WTC11 (cell line): ENCODE measurements at regions not wholly inside any gene's neighbourhood (a gene's known extent, or its start where the extent isn't known, plus 50 kb on each side); places are given as distances from the start of the nearest gene placed in this dataset.

Experiments
- CTCF ChIP-seq: fragments of 200-600 bp; IDR thresholded peaks from 2 replicates; pipeline ENCODE4 v1.8.0; 2022; ENCODE audit warnings: antibody characterized with exemption
- ESRRA ChIP-seq: sonication (generic); formaldehyde crosslinking; IDR thresholded peaks from 2 replicates; pipeline ENCODE4 v1.8.1; 2022; ENCODE audit warnings: mild to moderate bottlenecking, missing genetic modification reagents, borderline replicate concordance
- IRF2 ChIP-seq: sonication (generic); formaldehyde crosslinking; IDR thresholded peaks from 2 replicates; pipeline ENCODE4 v1.8.0; 2022; ENCODE audit warnings: low read depth, missing genetic modification reagents, borderline replicate concordance

DNA sequence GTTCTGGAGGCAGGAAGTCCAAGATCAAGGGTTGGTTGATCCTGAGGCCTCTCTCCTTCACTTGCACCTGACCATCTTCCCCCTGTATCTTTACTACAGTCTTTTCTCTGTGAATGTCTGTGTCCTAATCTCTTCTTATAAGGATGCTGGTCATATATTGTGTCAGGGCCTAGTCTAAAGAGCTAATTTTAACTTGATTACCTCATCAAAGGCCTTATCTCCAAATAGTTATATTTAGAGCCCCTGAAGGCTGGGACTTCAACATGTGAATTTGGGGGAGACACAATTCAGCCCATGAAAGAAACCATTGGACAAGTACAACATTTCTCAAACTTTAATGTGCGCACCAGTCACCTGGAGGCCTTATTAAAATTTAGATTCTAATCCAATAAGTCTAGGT, 62.8 kb upstream of the DYNLT3 start:
- TF ChIP-seq ESRRA (CRISPR knock-in tag) (no peak), IRF2 (no peak), CTCF (no peak)
